HG02642 (cell line): ENCODE measurements at regions not wholly inside any gene's neighbourhood (a gene's known extent, or its start where the extent isn't known, plus 50 kb on each side); places are given as distances from the start of the nearest gene placed in this dataset.

Experiments used
- ATAC-seq: cut with Tn5 transposase; IDR thresholded peaks from one replicate; pipeline ENCODE4 v1.9.1; 2021; ENCODE audit warnings: mild to moderate bottlenecking; ENCODE audit not compliant: unreplicated experiment, poor library complexity

- ATAC-seq: peak; percentile 69
Observed at GRCh38 chr13:99656092-99656745, 154.9 kb downstream of the TM9SF2 start.

- no peak for ATAC-seq
Observed at GRCh38 chr13:99655351-99656091, 154.2 kb downstream of the TM9SF2 start.

GRCh38 chr13:99654076-99654475 is 152.8 kb downstream of the TM9SF2 start:
- ATAC-seq: no peak

GRCh38 chr13:99653526-99653925 is 152.3 kb downstream of the TM9SF2 start:
- no peak for ATAC-seq

GRCh38 chr13:99652901-99653300 is 151.6 kb downstream of the TM9SF2 start:
- no peak for ATAC-seq

GRCh38 chr13:99652141-99652540 is 150.9 kb downstream of the TM9SF2 start:
- no peak for ATAC-seq

- ATAC-seq: no peak
Observed at GRCh38 chr13:99651016-99651415, 149.7 kb downstream of the TM9SF2 start.

GRCh38 chr13:99650410-99650809 is 149.1 kb downstream of the TM9SF2 start:
- ATAC-seq: no peak

GRCh38 chr13:99648927-99649326 is 147.7 kb downstream of the TM9SF2 start:
- no peak for ATAC-seq

- no peak for ATAC-seq
Observed at GRCh38 chr13:99648066-99648665, 146.9 kb downstream of the TM9SF2 start.

- no peak for ATAC-seq
Observed at GRCh38 chr13:99647596-99647985, 146.3 kb downstream of the TM9SF2 start.

GRCh38 chr13:99646866-99647595 is 145.8 kb downstream of the TM9SF2 start:
- no peak for ATAC-seq

GRCh38 chr13:99642841-99643240 is 141.6 kb downstream of the TM9SF2 start:
- no peak for ATAC-seq

- ATAC-seq: no peak
Observed at GRCh38 chr13:99642006-99642405, 140.7 kb downstream of the TM9SF2 start.

- ATAC-seq: no peak
Observed at GRCh38 chr13:99640260-99640659, 139.0 kb downstream of the TM9SF2 start.

- no peak for ATAC-seq
Observed at GRCh38 chr13:99639126-99639525, 137.9 kb downstream of the TM9SF2 start.

- ATAC-seq: peak; percentile 89
Observed at GRCh38 chr13:99636728-99637353, 135.6 kb downstream of the TM9SF2 start.

- no peak for ATAC-seq
Observed at GRCh38 chr13:99636306-99636705, 135.0 kb downstream of the TM9SF2 start.

- ATAC-seq: no peak
Observed at GRCh38 chr13:99634672-99635071, 133.4 kb downstream of the TM9SF2 start.

GRCh38 chr13:99630269-99630898 is 129.1 kb downstream of the TM9SF2 start:
- ATAC-seq: no peak
